GM21723 (cell line): ENCODE measurements at regions not wholly inside any gene's neighbourhood (a gene's known extent, or its start where the extent isn't known, plus 50 kb on each side); places are given as distances from the start of the nearest gene placed in this dataset.

ENCODE experiments used
- ATAC-seq: cut with Tn5 transposase; IDR thresholded peaks from one replicate; pipeline ENCODE4 v1.9.1; 2021; ENCODE audit warnings: mild to moderate bottlenecking, moderate library complexity; ENCODE audit not compliant: unreplicated experiment

GRCh38 chr10:113407218-113407617 lies 145.6 kb upstream of the HABP2 start:
- no peak for ATAC-seq

GRCh38 chr10:113409175-113409574 lies 143.7 kb upstream of the HABP2 start:
- ATAC-seq = no peak

- ATAC-seq = no peak
Measured at GRCh38 chr10:113410618-113411017, 142.2 kb upstream of the HABP2 start.

- ATAC-seq = no peak
Measured at GRCh38 chr10:113411456-113411855, 141.4 kb upstream of the HABP2 start.

GRCh38 chr10:113412161-113412560 lies 140.7 kb upstream of the HABP2 start:
- no peak for ATAC-seq

- no peak for ATAC-seq
Measured at GRCh38 chr10:113414543-113414942, 138.3 kb upstream of the HABP2 start.

GRCh38 chr10:113415246-113415645 lies 137.6 kb upstream of the HABP2 start:
- no peak for ATAC-seq

GRCh38 chr10:113420057-113420732 lies 132.7 kb upstream of the HABP2 start:
- no peak for ATAC-seq

- ATAC-seq = no peak
Measured at GRCh38 chr10:113420733-113421675, 131.8 kb upstream of the HABP2 start.

GRCh38 chr10:113422371-113422770 lies 130.5 kb upstream of the HABP2 start:
- ATAC-seq = no peak

- no peak for ATAC-seq
Measured at GRCh38 chr10:113423981-113424721, 128.7 kb upstream of the HABP2 start.

GRCh38 chr10:113425008-113425407 lies 127.8 kb upstream of the HABP2 start:
- ATAC-seq = no peak

GRCh38 chr10:113425541-113425951 lies 127.3 kb upstream of the HABP2 start:
- ATAC-seq = no peak

- ATAC-seq = no peak
Measured at GRCh38 chr10:113426181-113426877, 126.5 kb upstream of the HABP2 start.

GRCh38 chr10:113427236-113427735 lies 125.6 kb upstream of the HABP2 start:
- no peak for ATAC-seq

GRCh38 chr10:113427811-113428558 lies 124.9 kb upstream of the HABP2 start:
- ATAC-seq = no peak

- ATAC-seq = no peak
Measured at GRCh38 chr10:113430634-113431397, 122.0 kb upstream of the HABP2 start.

GRCh38 chr10:113431398-113432160 lies 121.3 kb upstream of the HABP2 start:
- ATAC-seq = no peak
